ENCODE measurements at regions not wholly inside any gene's neighbourhood (a gene's known extent, or its start where the extent isn't known, plus 50 kb on each side); places are given as distances from the start of the nearest gene placed in this dataset.
"Not testable (repeated sequence)": the region's sequence is repeated elsewhere in the genome, so short reads cannot be mapped to it uniquely, and the experiment has no call there.

- H4K8ac ChIP-seq (ENCODE audit: low read depth, low read length); H3K4me3 ChIP-seq (ENCODE audit: low read length); H2BK15ac ChIP-seq (replicated peaks; ENCODE audit: low read depth); DNase-seq; H4K5ac ChIP-seq (ENCODE audit: low read length); H3K27me3 ChIP-seq (ENCODE audit: insufficient read depth, low read length, poor library complexity); H3K9ac ChIP-seq (ENCODE audit: low read length); H3K56ac ChIP-seq (ENCODE audit: low read length); H3K4me2 ChIP-seq (ENCODE audit: low read length); H3K4ac ChIP-seq (ENCODE audit: low read depth, low read length); H2AK5ac ChIP-seq (ENCODE audit: low read length); H3K36me3 ChIP-seq (ENCODE audit: control insufficient read depth, insufficient read depth, low read length); H3K79me2 ChIP-seq (ENCODE audit: control insufficient read depth, insufficient read depth, low read length); H2BK120ac ChIP-seq (ENCODE audit: low read depth, low read length); H2BK5ac ChIP-seq (ENCODE audit: low read length); H3K18ac ChIP-seq (ENCODE audit: low read length); H3K23ac ChIP-seq (ENCODE audit: low read length); H3K4me1 ChIP-seq (ENCODE audit: control insufficient read depth, low read depth, low read length); H3K79me1 ChIP-seq (ENCODE audit: low read length); H3K27ac ChIP-seq (ENCODE audit: low read depth, low read length): not testable (repeated sequence)
- WGBS (ENCODE audit: extremely low coverage, insufficient coverage, low lambda C conversion rate), result no CpG with 5 or more reads among the region's 1 CpG
Observed at GRCh38 chrX:823073-823472, 192.5 kb downstream of the SHOX start.

- Histone ChIP-seq H3K79me2 (ENCODE audit: control insufficient read depth, insufficient read depth, low read length) (no peaks in the 10 kb centered on the region), H3K56ac (ENCODE audit: low read length) (no peak overlapping the region), H4K5ac (ENCODE audit: low read length) (no peak overlapping the region), H2BK15ac (replicated peaks; ENCODE audit: low read depth) (no peak overlapping the region), H2AK5ac (ENCODE audit: low read length) (no peak overlapping the region), H3K18ac (ENCODE audit: low read length) (no peak overlapping the region), H3K4me3 (ENCODE audit: low read length) (no peak overlapping the region), H3K27me3 (ENCODE audit: insufficient read depth, low read length, poor library complexity) (no peaks in the 10 kb centered on the region), H3K79me1 (ENCODE audit: low read length) (no peaks in the 10 kb centered on the region), H3K9ac (ENCODE audit: low read length) (no peak overlapping the region), H3K4me2 (ENCODE audit: low read length) (no peak overlapping the region), H4K8ac (ENCODE audit: low read depth, low read length) (no peak overlapping the region), H2BK120ac (ENCODE audit: low read depth, low read length) (no peak overlapping the region), H3K36me3 (ENCODE audit: control insufficient read depth, insufficient read depth, low read length) (no peaks in the 10 kb centered on the region), H3K4ac (ENCODE audit: low read depth, low read length) (no peak overlapping the region), H2BK5ac (ENCODE audit: low read length) (no peak overlapping the region), H3K4me1 (ENCODE audit: control insufficient read depth, low read depth, low read length) (no peaks in the 10 kb centered on the region), H3K23ac (ENCODE audit: low read length) (no peak overlapping the region), H3K27ac (ENCODE audit: low read depth, low read length) (no peak overlapping the region)
- no peak for DNase-seq
- WGBS (ENCODE audit: extremely low coverage, insufficient coverage, low lambda C conversion rate), result no CpG with 5 or more reads among the region's 12 CpGs
Observed at GRCh38 chrX:821327-822107, 190.9 kb downstream of the SHOX start.

DNA sequence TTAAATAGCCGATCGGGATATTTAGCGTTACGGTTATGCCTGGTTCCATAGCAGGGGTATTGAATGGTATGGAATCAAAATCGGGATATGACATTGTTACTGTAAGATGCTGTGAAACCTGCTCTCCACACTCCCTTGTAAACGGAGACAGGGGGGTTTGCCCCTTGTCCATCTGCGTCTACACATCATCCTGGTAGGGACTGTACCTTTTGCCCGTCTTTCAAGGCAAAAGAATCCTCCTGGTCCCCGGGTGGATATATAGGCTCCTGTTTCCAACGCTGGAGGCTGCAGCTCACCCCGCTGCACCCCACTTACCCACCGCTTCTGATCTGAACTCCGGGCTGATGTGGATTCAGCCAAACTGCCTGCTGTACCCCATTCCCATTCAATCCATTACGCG is 189.1 kb downstream of the SHOX start:
- Histone ChIP-seq H3K27me3 (ENCODE audit: insufficient read depth, low read length, poor library complexity) (no peaks in the 10 kb centered on the region), H3K56ac (ENCODE audit: low read length) (no peak overlapping the region), H3K79me2 (ENCODE audit: control insufficient read depth, insufficient read depth, low read length) (no peaks in the 10 kb centered on the region), H3K9ac (ENCODE audit: low read length) (no peak overlapping the region), H3K4me1 (ENCODE audit: control insufficient read depth, low read depth, low read length) (no peaks in the 10 kb centered on the region), H3K36me3 (ENCODE audit: control insufficient read depth, insufficient read depth, low read length) (no peaks in the 10 kb centered on the region), H3K79me1 (ENCODE audit: low read length) (no peaks in the 10 kb centered on the region), H2BK5ac (ENCODE audit: low read length) (no peak overlapping the region), H2BK120ac (ENCODE audit: low read depth, low read length) (no peak overlapping the region), H4K5ac (ENCODE audit: low read length) (no peak overlapping the region), H3K4me2 (ENCODE audit: low read length) (no peak overlapping the region), H3K4ac (ENCODE audit: low read depth, low read length) (no peak overlapping the region), H2AK5ac (ENCODE audit: low read length) (no peak overlapping the region), H4K8ac (ENCODE audit: low read depth, low read length) (no peak overlapping the region), H2BK15ac (replicated peaks; ENCODE audit: low read depth) (no peak overlapping the region), H3K4me3 (ENCODE audit: low read length) (no peak overlapping the region), H3K18ac (ENCODE audit: low read length) (no peak overlapping the region), H3K27ac (ENCODE audit: low read depth, low read length) (no peak overlapping the region), H3K23ac (ENCODE audit: low read length) (no peak overlapping the region)
- WGBS (ENCODE audit: extremely low coverage, insufficient coverage, low lambda C conversion rate), result no CpG with 5 or more reads among the region's 15 CpGs
- no peak for DNase-seq

GRCh38 chrX:817759-818300 is 187.2 kb downstream of the SHOX start:
- no peak overlapping the region for H4K8ac ChIP-seq (ENCODE audit: low read depth, low read length)
- DNase-seq, result no peak
- no CpG with 5 or more reads among the region's 9 CpGs for WGBS (ENCODE audit: extremely low coverage, insufficient coverage, low lambda C conversion rate)

GRCh38 chrX:817147-817546 is 186.6 kb downstream of the SHOX start:
- H3K4ac ChIP-seq (ENCODE audit: low read depth, low read length); H3K36me3 ChIP-seq (ENCODE audit: control insufficient read depth, insufficient read depth, low read length); H3K4me3 ChIP-seq (ENCODE audit: low read length); H4K8ac ChIP-seq (ENCODE audit: low read depth, low read length); H3K4me1 ChIP-seq (ENCODE audit: control insufficient read depth, low read depth, low read length); H3K4me2 ChIP-seq (ENCODE audit: low read length); H2BK5ac ChIP-seq (ENCODE audit: low read length); H2BK120ac ChIP-seq (ENCODE audit: low read depth, low read length); H2BK15ac ChIP-seq (replicated peaks; ENCODE audit: low read depth); H4K5ac ChIP-seq (ENCODE audit: low read length); H3K79me2 ChIP-seq (ENCODE audit: control insufficient read depth, insufficient read depth, low read length); H3K23ac ChIP-seq (ENCODE audit: low read length); H2AK5ac ChIP-seq (ENCODE audit: low read length); H3K56ac ChIP-seq (ENCODE audit: low read length); H3K9ac ChIP-seq (ENCODE audit: low read length); H3K79me1 ChIP-seq (ENCODE audit: low read length); H3K27ac ChIP-seq (ENCODE audit: low read depth, low read length); DNase-seq; H3K18ac ChIP-seq (ENCODE audit: low read length); H3K27me3 ChIP-seq (ENCODE audit: insufficient read depth, low read length, poor library complexity): not testable (repeated sequence)
- no CpG with 5 or more reads among the region's 9 CpGs for WGBS (ENCODE audit: extremely low coverage, insufficient coverage, low lambda C conversion rate)

More at GRCh38 chrX:817759-818300, 187.2 kb downstream of the SHOX start:
- H3K79me2 ChIP-seq (ENCODE audit: control insufficient read depth, insufficient read depth, low read length), result no peaks in the 10 kb centered on the region
- H2BK5ac ChIP-seq (ENCODE audit: low read length), result no peak overlapping the region
- no peaks in the 10 kb centered on the region for H3K36me3 ChIP-seq (ENCODE audit: control insufficient read depth, insufficient read depth, low read length)
- no peak overlapping the region for H3K4ac ChIP-seq (ENCODE audit: low read depth, low read length)
- H3K27ac ChIP-seq (ENCODE audit: low read depth, low read length), result no peak overlapping the region
- no peak overlapping the region for H2BK120ac ChIP-seq (ENCODE audit: low read depth, low read length)
- no peak overlapping the region for H4K5ac ChIP-seq (ENCODE audit: low read length)
- no peak overlapping the region for H3K23ac ChIP-seq (ENCODE audit: low read length)
- H3K18ac ChIP-seq (ENCODE audit: low read length), result no peak overlapping the region
- no peak overlapping the region for H2AK5ac ChIP-seq (ENCODE audit: low read length)
- no peaks in the 10 kb centered on the region for H3K4me1 ChIP-seq (ENCODE audit: control insufficient read depth, low read depth, low read length)
- H3K56ac ChIP-seq (ENCODE audit: low read length), result no peak overlapping the region
- no peak overlapping the region for H3K4me2 ChIP-seq (ENCODE audit: low read length)
- no peak overlapping the region for H3K9ac ChIP-seq (ENCODE audit: low read length)
- H3K4me3 ChIP-seq (ENCODE audit: low read length), result no peak overlapping the region
- H3K27me3 ChIP-seq (ENCODE audit: insufficient read depth, low read length, poor library complexity), result no peaks in the 10 kb centered on the region
- H3K79me1 ChIP-seq (ENCODE audit: low read length), result no peaks in the 10 kb centered on the region
- H2BK15ac ChIP-seq (replicated peaks; ENCODE audit: low read depth), result no peak overlapping the region

DNA sequence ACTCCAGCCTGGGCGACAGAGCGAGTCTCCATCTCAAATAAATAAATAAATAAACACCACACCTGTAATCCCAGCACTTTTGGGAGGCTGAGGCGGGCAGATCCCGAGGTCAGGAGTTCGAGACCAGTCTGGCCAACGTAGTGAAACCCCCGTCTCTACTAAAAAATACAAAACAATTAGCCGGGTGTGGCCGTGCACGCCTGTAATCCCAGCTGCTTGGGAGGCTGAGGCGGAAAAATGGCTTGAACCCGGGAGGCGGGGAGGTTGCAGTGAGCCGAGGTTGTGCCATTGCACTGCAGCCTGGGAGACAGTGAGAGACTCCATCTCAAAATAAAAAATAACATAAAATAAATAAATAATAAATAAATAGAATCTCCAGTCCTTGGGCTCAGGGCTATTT is 185.8 kb downstream of the SHOX start:
- no peak overlapping the region for H3K18ac ChIP-seq (ENCODE audit: low read length)
- no peak overlapping the region for H3K56ac ChIP-seq (ENCODE audit: low read length)
- no peak overlapping the region for H3K4ac ChIP-seq (ENCODE audit: low read depth, low read length)
- no peak overlapping the region for H2BK15ac ChIP-seq (replicated peaks; ENCODE audit: low read depth)
- no peaks in the 10 kb centered on the region for H3K27me3 ChIP-seq (ENCODE audit: insufficient read depth, low read length, poor library complexity)
- no peak overlapping the region for H3K23ac ChIP-seq (ENCODE audit: low read length)
- H3K4me1 ChIP-seq (ENCODE audit: control insufficient read depth, low read depth, low read length), result no peaks in the 10 kb centered on the region
- H4K5ac ChIP-seq (ENCODE audit: low read length), result no peak overlapping the region
- H4K8ac ChIP-seq (ENCODE audit: low read depth, low read length), result no peak overlapping the region
- H3K36me3 ChIP-seq (ENCODE audit: control insufficient read depth, insufficient read depth, low read length), result no peaks in the 10 kb centered on the region
- no peak overlapping the region for H2BK5ac ChIP-seq (ENCODE audit: low read length)
- no peak for DNase-seq
- no peak overlapping the region for H3K4me2 ChIP-seq (ENCODE audit: low read length)
- H3K27ac ChIP-seq (ENCODE audit: low read depth, low read length), result no peak overlapping the region
- no peak overlapping the region for H3K9ac ChIP-seq (ENCODE audit: low read length)
- no peaks in the 10 kb centered on the region for H3K79me2 ChIP-seq (ENCODE audit: control insufficient read depth, insufficient read depth, low read length)
- WGBS (ENCODE audit: extremely low coverage, insufficient coverage, low lambda C conversion rate), result no CpG with 5 or more reads among the region's 14 CpGs
- no peak overlapping the region for H2AK5ac ChIP-seq (ENCODE audit: low read length)
- no peak overlapping the region for H2BK120ac ChIP-seq (ENCODE audit: low read depth, low read length)
- no peaks in the 10 kb centered on the region for H3K79me1 ChIP-seq (ENCODE audit: low read length)
- no peak overlapping the region for H3K4me3 ChIP-seq (ENCODE audit: low read length)
